T-helper 1 cell (primary cell): ENCODE measurements at regions not wholly inside any gene's neighbourhood (a gene's known extent, or its start where the extent isn't known, plus 50 kb on each side); places are given as distances from the start of the nearest gene placed in this dataset.
"Not testable (repeated sequence)": the region's sequence is repeated elsewhere in the genome, so short reads cannot be mapped to it uniquely, and the experiment has no call there.

Experiments used
- DNase-seq, 5 donors: peaks; one replicate each; pipeline ENCODE4 v3.0.0-alpha.2; 2012 to 2020

GRCh38 chr13:99768986-99769385, 202.6 kb downstream of the ZIC5 start:
- DNase-seq, result no peak

- DNase-seq, result no peak
Observed at GRCh38 chr13:99766641-99767045, 204.9 kb downstream of the ZIC5 start.

DNA sequence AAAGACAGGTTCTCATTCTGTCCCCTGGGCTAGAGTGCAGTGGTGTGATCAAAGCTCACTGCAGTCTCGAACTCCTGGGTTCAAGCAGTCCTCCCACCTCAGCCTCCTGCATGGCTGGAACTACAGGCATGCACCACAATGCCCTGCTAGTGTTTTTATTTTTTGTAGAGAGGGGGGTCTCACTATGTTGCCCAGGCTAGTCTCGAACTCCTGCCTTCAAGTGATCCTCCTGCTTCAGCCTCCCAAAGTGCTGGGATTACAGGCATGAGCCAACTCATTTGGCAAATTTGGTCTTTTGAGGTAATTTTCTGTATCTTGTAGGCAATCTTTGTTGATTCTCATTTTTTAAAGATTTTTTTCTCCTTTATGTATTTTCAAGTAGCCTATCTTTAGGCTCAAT, 205.7 kb downstream of the ZIC5 start:
- DNase-seq, result no peak

- DNase-seq, result no peak
Observed at GRCh38 chr13:99760456-99760855, 211.1 kb downstream of the ZIC5 start.

- no peak for DNase-seq
Observed at GRCh38 chr13:99759163-99759552, 212.4 kb downstream of the ZIC5 start.

GRCh38 chr13:99758460-99759162, 213.0 kb downstream of the ZIC5 start:
- no peak for DNase-seq

GRCh38 chr13:99757756-99758459, 213.7 kb downstream of the ZIC5 start:
- DNase-seq, result no peak

GRCh38 chr13:99756281-99756680, 215.3 kb downstream of the ZIC5 start:
- DNase-seq, result no peak

GRCh38 chr13:99754750-99755149, 216.8 kb downstream of the ZIC5 start:
- not testable (repeated sequence) for DNase-seq

DNA sequence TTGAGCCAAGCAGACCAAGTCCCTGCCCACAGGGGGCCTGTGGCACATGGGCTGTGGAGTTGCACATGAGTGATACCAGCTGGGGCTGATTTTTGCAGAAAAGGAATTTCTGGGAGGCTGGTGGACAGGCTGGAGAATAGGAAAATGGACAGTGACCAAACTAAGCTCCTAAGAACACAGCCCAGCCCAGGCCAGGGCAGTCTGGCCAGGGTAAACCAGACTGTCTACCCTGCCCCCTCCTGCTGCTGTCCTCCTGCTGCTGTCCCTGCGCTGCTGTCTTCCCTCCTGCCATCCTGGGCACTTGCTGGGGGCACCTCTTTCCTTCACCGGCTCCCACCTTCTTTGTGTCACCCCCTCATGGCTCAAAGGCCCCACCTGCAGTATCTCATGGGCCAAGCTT, 219.2 kb downstream of the ZIC5 start:
- no peak for DNase-seq

- no peak for DNase-seq
Observed at GRCh38 chr13:99751517-99752199, 219.9 kb downstream of the ZIC5 start.

GRCh38 chr13:99750951-99751350, 220.6 kb downstream of the ZIC5 start:
- DNase-seq, result no peak

GRCh38 chr13:99749271-99750019, 222.1 kb downstream of the ZIC5 start:
- DNase-seq, result no peak

DNA sequence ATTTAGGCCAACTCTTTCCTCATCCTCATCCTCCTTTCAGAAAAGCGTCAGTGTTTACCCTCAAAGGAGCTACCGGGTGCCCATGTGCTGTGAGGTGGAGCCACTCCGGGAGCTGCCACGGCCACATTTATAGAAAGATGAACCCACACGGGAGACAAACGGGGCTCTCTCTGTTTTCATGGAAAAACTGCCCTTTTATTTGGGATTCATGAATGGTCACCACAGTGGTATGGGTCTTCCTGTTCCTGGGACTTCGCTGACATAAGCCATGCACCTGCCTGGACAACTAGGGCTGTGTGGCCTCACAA, 224.2 kb downstream of the ZIC5 start:
- no peak for DNase-seq

GRCh38 chr13:99746637-99747402, 224.7 kb downstream of the ZIC5 start:
- DNase-seq, result no peak

GRCh38 chr13:99743094-99743493, 228.5 kb downstream of the ZIC5 start:
- DNase-seq, result no peak

DNA sequence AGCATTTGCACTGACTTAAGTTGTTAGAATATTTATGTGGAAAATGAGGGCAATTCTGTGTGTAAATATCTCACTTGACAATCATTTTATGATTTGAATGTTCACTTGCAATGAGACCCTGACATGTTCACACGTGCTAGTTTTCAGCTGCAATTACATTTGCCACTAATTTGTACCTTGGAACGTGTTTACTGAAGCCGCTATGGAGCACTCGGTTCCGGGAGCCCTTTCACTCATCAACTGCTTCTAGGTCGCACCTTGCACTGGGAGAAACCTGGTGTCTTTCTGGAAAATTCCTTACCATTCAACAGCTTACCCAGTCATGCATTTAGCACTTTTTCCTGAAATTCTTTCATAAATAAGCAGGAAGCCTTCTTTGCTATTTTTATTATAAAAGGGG, 229.6 kb downstream of the ZIC5 start:
- DNase-seq, result no peak

DNA sequence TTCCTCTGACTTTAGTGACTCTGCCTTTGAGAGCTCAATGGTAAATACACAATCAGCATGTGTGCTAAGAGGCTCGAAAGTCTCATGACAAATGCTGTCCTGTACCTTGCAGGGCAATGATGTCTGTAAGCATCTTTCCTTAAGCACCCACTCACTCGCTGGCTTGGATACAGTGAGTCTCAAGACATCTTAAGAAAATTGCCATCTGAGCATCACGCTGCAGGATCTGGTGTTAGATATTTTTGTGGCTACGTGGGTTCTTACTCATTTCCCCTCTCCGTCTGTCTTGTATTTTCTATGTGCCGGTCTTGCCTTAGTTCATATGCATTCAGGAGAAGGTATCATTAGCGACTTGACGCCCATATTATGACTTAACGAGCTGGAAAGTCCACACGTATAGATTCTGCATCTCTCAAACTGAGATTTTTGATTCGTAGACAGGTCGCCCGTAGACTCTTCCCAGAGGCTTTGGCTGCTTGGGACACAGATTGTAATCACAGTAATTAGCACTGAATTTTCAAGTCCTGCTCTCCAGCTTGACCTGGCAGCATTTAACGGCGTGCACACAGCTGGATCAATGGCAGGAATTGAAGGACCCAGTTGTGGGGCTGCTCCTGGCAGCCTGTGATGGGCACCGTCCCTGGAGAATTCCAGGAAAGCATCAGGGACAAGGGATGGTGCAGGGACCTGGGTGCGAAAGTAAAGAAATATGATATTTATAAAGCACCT, 231.2 kb downstream of the ZIC5 start:
- no peak for DNase-seq

DNA sequence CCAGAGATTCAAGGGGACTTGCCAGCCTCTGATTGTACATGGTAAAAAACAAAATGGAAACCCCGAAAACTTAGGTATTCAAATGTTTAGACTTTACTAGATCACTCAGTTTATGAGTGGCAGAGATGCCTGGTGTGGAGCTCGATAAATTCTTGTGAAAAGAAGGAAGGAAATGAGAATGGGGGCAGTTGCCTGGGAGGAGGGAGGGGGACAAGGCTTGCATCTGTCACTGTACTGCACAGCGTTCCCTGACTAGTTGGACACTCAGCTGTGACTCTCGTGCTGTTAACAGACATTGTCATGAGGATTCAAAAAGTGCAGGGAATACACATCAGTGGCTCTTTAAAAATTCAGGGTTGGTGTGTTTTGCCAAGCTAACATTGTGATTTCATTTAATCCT, 232.9 kb downstream of the ZIC5 start:
- no peak for DNase-seq

DNA sequence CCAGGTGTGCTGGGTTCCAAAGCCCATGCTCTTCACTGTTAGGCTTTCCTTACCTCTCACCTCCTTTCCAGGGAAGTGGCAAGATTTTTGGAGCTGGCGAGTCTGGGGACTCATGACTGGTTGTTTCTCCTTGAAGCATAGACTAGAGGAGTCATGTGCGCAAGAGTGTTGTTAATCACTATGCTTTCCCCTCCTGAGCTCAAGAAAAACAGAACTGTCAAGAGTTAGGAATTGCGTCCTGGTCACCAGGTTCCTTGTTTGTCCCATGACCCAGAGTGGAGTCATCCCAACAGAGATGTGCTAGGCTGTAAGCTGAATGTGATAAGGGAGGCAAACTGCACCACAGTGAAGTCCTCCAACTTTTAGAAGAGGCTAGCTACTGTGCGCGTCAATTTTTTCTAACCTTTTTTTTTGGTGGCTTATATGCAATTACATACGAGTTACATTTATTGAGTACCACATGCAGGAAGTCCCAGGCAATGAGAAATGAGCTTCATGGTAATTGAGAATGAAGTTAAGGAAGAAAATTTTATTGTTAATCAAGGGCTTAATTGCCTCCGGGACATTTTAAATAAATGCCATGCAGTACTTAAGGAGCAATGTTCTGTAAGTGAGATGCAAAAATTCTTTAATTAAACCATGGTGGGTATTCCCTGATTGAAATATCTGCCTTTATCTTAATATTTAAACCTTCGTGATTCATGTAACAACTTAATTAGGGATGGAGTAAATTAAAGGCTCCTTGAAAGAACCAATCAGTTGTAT, 233.9 kb downstream of the ZIC5 start:
- no peak for DNase-seq

DNA sequence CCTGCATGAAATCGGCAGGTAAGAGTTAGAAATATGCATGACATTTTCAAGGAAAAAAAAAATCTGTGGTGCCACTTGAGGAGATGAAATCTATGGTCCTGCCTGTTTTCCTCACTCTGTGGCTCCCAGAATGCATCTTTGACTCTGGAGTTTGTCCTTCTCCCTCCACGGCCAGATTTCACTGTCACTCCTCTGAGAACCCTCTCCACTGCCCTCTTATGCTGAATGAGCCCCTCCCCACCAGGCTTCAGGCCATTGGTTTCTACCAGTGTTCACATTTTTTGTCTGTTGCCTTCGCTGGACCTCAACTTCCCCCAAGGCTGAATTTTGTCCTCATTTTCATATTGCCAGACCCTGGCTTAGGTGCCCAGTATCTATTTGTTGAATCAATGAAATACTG, 235.0 kb downstream of the ZIC5 start:
- no peak for DNase-seq
